ENCODE measurements at regions not wholly inside any gene's neighbourhood (a gene's known extent, or its start where the extent isn't known, plus 50 kb on each side); places are given as distances from the start of the nearest gene placed in this dataset.

DNA sequence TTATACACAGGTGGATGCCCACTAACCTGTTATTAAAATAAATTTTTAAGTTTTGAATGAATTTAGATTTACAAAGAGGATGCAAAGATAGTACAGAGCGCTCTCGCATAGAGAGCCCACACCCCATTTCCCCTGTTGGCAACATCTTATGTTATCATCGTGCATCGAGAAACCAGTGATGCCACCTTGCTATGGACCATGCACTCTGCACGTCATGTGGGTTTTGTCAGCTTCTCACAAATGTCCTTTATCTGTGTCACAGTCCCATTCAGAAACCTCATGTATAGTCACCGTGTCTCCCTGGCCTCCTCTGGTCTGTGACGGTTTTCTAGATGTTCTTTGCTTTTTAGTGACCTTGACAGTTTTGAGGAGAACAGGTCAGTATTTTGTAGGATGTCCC, 60.0 kb downstream of the ING1 start:
- DNase-seq (ENCODE audit: low read depth in 2 of 3, low spot score in 2 of 3): no peak

DNA sequence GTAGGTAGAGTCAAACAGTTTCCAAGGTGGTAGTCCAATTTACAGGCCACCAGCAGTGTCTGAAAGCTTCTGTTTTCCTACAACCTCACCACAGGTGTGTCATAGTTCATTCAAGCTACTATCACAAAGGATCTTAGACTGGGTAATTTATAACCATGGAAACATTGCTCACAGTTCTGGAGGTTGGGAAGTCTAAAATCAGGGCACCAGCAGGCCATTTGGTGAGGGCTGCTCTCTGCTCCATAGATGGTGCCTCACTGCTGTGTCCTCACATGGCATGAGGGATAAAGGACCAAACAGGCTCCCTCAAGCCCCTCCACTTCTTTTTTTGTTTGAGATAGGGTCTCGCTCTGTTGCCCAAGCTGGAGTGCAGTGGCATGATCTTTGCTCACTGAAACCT, 60.6 kb downstream of the ING1 start:
- DNase-seq (ENCODE audit: low read depth in 2 of 3, low spot score in 2 of 3): no peak

DNA sequence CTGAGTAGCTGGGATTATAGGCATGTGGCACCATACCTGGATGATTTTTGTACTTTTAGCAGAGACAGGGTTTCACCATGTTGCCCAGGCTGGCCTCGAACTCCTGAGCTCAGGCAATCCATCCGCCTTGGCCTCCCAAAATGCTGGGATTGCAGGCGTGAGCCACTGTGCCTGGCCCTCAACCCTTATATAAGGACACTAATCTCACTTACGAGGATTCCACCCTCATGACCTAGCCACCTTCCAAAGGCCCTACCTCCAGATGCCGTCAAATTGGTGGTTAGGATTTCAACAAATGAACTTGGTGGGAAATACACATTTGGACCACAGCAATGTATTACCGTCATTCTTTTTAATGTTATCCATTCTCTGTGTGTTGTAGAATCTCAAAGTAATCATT, 61.0 kb downstream of the ING1 start:
- no peak for DNase-seq (ENCODE audit: low read depth in 2 of 3, low spot score in 2 of 3)

DNA sequence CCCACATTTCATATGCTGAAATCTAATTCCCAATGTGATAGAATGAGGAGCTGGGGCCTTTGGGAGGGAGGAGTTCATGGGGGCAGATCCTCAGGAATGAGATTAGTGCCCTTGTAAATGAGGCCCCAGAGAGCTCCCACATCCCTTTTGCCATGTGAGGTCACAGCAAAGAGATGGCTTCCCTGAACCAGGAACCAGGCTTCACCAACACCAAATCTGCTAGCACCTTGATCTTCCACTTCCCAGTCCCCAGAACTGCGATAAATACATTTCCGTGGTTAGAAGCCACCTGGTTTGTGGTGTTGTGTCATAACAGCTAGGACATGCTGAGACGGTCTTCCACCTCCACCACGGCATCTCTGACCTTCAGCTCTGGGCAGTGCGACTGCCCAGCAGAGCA, 62.1 kb downstream of the ING1 start:
- DNase-seq (ENCODE audit: low read depth in 2 of 3, low spot score in 2 of 3): no peak

DNA sequence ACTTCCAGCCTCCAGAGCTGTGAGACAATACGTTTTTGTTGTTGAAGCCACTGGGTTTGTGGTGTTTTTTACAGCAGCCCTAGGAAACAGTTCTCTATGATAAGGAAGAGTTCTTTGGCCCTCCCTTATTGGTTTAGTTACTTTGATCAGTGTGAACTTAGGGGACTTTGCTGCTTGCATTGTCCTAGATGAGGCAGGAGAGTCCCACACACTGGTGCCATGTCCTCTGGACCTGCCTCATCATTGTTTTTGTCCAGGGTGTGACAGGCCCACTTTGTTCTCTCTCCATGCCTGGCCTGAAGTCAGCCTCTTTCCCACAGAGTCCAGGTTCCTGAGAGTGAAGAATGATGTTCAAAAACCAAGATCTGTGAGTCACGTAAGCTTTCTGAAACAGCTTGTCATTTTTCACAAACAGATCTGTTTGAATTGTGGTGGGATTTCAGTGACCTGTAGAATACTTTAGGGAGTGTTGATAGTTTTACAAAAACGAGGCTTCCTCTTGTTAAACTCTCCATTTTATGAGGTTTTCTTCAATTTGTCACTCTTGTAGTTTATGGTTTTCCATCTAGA, 63.8 kb downstream of the ING1 start:
- no peak for DNase-seq (ENCODE audit: low read depth in 2 of 3, low spot score in 2 of 3)

DNA sequence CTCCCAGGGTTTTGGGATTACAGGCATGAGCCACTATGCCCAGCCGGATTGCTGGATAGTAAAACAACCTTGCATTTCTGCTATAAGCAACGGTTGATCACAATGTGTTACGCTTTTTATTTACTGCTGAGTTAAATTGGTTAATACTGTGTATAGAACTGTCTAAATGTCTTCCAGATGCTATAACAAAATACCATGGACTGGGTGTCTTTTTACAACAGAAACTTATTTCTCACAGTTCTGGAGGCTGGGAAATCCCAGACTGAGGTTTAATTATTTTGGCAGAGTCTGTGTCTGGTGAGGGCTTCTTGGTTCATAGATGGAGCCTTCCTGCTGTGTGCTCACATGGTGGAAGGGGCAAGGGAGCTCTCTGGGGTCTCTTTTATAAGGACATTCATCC, 65.5 kb downstream of the ING1 start:
- no peak for DNase-seq (ENCODE audit: low read depth in 2 of 3, low spot score in 2 of 3)

DNA sequence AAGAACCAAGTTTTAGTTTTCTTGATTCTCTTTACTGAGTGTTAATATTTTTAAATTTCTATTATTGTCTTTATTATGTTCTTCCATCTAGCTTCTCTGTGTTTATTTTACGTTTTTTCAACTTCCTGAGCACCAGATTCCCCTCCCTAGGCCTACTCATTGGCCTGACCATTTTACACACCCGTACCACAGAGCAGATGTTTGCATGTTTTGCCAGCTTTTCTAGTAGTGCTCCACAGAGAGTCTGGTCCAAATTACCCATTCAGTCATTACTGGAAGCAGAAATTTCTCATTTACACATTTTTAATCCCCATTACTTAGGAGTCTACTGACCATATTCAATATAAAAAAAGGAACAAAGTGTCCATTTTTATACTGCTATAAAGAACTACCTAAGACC, 66.9 kb downstream of the ING1 start:
- DNase-seq (ENCODE audit: low read depth in 2 of 3, low spot score in 2 of 3): no peak

DNA sequence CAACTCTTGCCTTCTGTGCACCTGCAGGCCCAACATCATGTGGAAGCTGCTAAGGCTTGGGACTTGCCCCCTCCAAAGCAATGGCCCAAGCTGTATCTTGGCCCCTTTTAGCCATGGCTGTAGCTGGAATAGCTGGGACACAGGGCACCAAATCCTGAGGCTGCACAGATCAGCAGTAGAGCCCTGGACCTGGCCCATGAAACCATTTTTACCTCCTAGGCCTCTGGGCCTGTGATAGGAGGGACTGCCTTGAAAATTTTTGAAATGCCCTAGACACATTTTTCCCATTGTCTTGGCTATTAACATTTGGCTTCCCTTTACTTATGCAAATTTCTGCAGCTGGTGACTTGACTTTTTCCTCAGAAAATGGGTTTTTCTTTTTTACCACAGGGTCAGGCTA, 68.7 kb downstream of the ING1 start:
- no peak for DNase-seq (ENCODE audit: low read depth in 2 of 3, low spot score in 2 of 3)

DNA sequence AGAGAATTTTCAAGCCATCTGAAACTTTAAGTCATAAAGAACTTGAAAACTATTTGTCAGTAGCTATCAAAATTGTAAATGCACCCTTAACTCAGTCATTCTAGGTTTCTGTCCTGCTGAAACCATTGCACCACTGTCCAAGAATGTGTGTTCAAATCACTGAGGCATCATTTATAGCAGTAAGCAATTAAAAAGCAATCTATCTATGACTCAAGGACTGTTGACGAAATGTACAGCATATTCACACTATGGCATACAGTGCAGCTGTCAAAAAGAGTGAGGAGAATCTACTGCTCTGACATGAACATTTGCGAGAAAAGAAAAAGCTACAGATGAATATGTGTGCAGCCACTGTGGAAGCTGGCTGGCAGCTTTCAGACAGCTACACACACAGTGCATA, 71.2 kb downstream of the ING1 start:
- no peak for DNase-seq (ENCODE audit: low read depth in 2 of 3, low spot score in 2 of 3)

DNA sequence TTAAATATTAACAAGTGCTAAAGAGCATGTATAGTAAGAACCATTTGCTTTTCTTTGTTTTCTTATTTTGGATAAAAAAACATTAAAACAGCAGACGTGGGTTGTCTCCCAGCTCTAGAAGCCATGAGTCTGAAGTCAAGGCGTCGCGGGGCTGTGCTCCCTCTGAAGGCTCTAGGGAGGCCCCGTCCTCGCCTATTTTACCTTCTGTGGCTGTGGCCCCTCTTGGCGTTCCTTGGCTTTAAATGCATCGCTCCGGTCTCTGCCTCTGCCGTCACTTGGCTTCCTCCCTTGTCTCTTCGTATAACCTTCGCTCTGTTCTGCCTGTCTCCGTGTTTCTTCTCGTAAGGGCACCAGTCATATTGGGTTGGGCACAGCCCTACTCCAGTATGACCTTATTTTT, 75.3 kb downstream of the ING1 start:
- DNase-seq (ENCODE audit: low read depth in 2 of 3, low spot score in 2 of 3): no peak

DNA sequence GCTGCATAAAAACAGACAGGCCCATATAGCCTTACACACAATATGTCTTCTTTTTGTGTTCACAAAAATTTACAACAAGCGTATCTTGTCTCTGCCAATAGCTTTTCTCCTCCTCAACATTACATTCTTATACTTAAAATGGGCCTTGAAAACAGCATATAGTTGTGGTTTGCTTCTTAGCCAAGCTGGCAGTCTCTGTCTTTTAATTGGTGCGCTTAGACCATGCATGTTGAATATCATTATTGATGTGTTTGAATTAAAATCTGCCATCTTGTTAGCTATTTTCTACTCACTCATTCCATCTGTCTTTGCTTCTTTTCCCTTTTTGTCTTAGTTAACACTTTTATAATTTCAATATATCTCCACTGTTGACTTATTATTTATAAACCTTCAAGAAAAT, 76.4 kb downstream of the ING1 start:
- DNase-seq (ENCODE audit: low read depth in 2 of 3, low spot score in 2 of 3): no peak

DNA sequence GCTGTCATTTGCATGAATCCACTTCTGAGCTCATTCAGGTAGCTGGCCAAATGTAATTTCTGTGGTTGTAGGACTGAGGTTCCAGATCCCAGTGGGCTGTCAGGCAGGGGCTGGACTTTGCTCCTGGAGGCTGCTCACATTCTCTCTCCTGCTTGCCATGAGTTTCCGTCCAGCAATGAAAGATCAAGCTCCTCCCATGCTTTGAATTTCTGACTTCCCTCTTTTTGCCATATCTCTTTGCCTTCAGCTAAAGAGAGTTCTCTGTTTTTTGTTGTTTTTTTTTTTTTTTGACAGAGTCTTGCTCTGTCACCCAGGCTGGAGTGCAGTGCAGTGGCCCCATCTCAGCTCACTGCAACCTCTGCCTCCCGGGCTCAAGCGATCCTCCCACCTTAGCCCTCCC, 76.9 kb downstream of the ING1 start:
- DNase-seq (ENCODE audit: low read depth in 2 of 3, low spot score in 2 of 3): no peak

DNA sequence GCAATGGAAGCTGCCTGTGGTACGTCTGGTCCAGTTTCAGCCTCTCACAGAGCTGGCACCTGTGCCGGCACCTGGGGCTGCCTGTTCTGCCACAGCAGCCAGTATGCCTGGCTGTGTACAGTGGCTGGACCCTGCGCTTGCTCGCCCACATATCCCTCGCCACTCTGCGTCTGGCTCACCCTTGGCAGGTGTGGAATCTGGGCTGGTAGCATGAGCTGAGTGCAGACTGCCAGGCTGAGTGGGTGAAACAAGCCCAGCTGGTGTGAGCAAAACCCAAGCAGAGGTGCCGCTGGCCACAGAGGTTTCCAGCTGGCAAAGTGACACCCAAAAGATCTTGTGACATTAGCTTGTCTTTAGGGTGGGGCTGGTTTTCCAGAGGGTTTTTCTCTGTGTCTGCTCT, 80.7 kb downstream of the ING1 start:
- no peak for DNase-seq (ENCODE audit: low read depth in 2 of 3, low spot score in 2 of 3)

DNA sequence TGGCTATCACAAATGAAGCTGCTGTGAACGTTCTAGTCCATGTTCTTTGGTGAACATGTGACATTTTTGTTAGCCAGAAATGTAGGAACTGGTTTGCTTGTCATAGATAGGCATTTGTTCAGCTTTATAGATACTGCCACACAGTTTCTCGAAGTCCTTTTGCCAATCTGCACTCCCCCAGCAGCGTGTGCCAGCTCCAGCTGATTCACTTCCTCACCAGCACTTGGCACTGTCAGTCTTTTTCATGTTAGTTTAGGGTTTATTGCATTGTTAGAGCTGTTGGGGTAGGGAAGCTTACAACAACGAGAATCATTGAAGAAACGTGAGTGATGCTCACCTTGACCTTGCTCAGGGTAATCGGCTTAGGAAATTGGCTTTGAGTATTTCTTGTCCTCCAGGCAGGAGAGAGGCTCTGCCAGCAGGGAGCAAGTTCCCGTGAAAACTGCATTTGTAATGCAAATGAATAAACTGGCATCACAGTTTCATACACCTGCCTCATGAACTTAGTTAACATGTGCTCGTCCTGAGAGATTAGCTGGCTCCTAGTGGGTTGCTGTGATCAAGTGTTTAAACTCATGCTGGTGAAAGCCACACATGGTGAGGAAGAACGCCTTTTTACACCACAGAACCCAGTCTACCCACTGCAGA, 83.9 kb downstream of the ING1 start:
- DNase-seq (ENCODE audit: low read depth in 2 of 3, low spot score in 2 of 3): no peak

DNA sequence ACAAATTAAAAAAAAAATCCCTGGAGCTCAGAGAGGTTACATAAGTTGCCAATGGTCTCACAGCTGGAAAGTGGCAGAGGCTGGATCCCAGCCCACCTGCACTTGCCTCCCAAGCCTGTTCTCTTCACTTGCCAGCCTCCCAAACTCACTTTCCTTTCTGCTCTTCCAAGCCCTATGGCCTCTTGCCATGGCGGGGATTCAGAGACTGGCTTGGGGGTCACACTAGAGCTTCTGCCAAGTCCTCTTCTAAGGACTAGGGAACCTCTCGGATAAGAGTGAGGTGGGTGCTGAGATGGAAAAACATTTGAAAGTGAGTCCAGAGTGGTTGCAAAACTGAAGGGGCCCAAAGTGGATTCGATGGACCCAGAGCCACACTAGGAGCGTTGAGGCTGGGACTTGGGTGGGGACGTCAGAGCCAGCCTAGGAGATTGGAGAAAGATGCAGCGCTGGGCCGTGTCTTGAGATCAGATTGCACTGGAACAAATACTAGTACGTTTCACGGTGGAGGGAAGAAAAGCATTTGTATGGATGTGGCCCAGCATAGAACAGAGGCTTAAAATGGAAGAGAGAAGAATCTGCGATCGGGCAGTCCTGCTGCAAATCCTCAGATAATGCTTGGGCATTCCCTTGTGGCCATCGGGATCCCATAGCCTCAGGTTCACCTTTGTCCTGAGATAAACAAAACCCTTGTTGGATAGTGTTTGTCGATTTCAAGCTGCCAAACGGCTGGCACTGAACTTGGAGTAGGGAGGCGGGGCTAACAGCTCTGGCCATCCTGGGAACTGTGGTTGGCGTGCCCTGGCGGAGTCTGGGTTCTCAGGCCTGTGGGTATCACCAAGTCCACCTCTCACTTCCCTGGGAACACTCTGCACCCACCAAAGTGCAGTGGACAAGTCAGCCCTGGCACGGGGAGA, 84.8 kb downstream of the ING1 start:
- DNase-seq (ENCODE audit: low read depth in 2 of 3, low spot score in 2 of 3): no peak

DNA sequence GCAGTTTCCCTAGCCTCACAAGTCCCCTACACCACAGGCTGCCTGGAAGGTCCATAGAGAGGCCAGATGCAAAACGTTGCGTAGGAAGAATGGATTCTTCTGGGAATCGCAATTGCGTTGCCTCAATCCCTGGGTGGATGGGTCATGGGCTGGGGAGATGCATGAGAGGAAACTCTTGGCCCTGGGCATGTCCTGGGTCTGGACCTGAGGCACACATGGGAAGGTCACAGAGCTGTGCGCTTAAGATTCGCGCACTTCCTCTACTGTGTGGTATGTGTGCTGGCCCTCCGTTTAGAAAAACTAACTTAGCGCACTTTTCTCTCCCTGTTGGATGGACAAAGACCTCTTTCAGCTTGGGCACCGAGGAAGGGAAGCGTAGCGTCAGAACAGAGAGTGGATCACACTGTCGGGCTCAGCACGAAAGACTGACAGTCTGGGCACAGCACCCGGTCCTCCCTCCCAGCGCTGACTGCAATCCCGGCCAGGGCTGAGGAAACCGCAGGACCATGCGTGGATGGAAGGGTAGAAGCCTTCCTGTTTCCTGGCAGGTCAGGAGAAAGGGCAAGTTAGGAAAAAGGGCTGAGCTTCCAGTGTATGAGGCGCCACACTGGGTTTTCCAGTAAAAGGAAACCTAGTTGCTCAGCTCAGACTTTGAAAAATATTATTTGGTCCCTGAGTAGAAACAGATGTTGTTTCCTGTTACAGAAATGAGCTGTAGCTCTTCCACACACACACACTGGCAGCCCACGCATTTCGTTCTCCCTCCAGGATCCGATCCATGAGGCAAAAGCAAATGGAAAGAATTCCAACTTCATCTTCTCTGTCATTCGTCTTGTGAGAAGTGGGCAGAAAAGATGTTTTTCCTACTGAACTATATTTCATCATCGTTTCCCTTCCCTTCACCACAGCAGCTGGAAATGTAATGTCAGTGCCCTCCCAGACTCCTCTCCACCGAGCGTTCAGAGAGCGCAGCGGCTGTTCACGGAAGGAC, 86.0 kb downstream of the ING1 start:
- DNase-seq (ENCODE audit: low read depth in 2 of 3, low spot score in 2 of 3): no peak

DNA sequence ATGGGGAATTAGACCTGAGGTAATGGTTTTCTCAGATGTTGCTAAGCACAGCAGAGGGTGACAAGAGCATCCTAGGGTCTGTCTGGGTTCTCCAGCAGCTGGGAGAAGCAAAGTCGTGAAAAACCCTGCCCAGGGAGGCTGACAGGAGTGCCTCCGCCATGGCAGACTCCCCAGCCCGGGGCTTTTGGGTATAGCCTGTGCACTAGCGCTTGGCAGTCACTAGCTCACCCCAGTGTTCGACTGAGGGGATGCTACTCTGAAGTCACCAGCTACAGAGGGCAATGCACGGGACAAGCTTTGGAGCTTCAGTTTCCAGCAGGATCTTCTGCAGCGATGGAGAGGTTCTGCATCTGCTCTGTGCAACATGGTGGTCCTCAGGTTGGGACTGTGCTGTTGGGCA, 87.5 kb downstream of the ING1 start:
- DNase-seq (ENCODE audit: low read depth in 2 of 3, low spot score in 2 of 3): no peak

DNA sequence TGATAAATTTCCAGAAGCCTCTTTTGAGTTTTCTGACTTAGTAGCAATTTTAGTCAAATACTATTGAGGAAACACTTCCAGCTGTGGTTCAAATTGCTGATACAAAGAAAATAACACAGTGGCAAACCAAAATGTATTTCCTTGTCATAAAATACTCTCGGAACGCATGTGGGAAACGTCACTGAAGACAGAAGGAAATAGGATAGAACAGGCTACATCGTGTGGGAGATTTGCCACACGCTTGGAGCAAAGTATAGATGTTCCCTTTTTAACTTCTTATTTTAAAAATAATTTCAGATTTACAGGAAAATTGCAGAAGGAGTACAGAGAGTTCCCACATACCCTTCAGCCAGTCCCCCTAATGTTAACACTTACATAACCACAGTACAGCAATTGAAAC, 88.8 kb downstream of the ING1 start:
- DNase-seq (ENCODE audit: low read depth in 2 of 3, low spot score in 2 of 3): no peak

DNA sequence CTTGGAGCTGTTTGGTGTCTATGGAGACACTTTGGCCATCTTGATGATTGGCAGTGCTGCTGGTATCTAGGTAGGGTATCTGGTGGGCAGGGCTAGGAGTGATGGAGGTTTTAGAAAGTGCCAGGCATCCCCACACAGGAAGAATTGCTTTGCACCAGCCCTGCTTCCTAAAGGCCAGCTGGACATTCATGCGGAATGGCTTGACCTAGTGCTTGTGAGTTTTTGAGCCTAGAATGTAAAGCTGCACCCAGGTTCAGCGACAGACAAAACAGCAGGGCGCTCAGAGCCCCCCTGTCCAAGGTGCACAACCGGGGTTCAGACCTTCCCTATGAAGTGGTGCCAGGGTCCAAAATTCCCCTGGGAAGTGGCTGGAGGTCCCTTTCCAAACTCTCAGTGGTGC, 93.1 kb downstream of the ING1 start:
- no peak for DNase-seq (ENCODE audit: low read depth in 2 of 3, low spot score in 2 of 3)

DNA sequence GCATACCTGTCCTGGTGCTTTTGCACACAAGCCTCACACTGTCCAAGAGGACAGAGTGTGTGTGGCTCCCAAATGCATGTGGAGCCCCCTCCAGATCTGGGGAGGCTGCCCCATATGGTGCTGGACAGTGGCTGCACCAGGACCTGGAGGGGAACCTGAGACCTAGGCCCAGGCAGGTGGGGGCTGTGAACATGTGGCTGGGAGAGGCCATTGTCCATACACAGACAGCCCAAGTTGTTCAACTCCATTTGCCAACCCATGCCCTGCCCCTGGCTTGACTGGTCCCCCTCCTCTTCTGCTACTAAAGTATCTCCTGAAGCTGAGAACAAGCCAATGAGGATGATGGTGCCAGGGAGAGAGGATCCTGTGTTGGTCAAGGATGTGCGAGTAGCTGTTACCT, 94.0 kb downstream of the ING1 start:
- DNase-seq (ENCODE audit: low read depth in 2 of 3, low spot score in 2 of 3): no peak

DNA sequence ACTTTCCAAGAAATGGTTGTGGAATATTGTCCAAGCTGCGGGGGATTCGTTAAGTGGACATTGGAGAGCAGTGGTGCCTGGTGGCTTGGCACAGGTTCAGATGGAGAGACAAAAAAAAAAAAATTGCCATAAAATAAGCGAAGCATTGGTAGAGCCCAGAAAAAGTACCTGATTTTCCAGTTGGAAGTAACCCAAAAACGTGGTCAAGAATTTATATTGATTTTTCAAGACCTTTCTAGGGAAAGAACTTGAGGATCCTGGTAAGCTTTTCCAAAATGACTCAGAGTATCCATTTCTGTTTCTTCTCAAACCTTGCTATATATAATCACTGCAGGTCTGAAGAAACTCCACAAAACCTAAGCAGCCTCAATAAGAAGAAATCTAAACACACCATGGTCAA, 94.6 kb downstream of the ING1 start:
- DNase-seq (ENCODE audit: low read depth in 2 of 3, low spot score in 2 of 3): no peak
